GM18868 (cell line): ENCODE measurements at regions not wholly inside any gene's neighbourhood (a gene's known extent, or its start where the extent isn't known, plus 50 kb on each side); places are given as distances from the start of the nearest gene placed in this dataset.
A peak's percentile ranks its signal among the peaks of the same experiment; 100 is the strongest.
"Not testable (repeated sequence)": the region's sequence is repeated elsewhere in the genome, so short reads cannot be mapped to it uniquely, and the experiment has no call there.

Experiments used
- ATAC-seq: cut with Tn5 transposase; IDR thresholded peaks from one replicate; pipeline ENCODE4 v1.9.1; 2021; ENCODE audit warnings: mild to moderate bottlenecking, moderate library complexity; ENCODE audit not compliant: unreplicated experiment

- ATAC-seq = no peak
Observed at GRCh38 chr5:82959466-82959865, 117.7 kb downstream of the TMEM167A start.

- no peak for ATAC-seq
Observed at GRCh38 chr5:82956600-82956999, 120.6 kb downstream of the TMEM167A start.

- no peak for ATAC-seq
Observed at GRCh38 chr5:82952326-82952725, 124.9 kb downstream of the TMEM167A start.

- not testable (repeated sequence) for ATAC-seq
Observed at GRCh38 chr5:82944267-82944666, 132.9 kb downstream of the TMEM167A start.

GRCh38 chr5:82942083-82942881, 134.9 kb downstream of the TMEM167A start:
- ATAC-seq = peak; percentile 83

- no peak for ATAC-seq
Observed at GRCh38 chr5:82938901-82939725, 138.1 kb downstream of the TMEM167A start.

- ATAC-seq = not testable (repeated sequence)
Observed at GRCh38 chr5:82932473-82933220, 144.5 kb downstream of the TMEM167A start.

GRCh38 chr5:82931110-82931509, 146.1 kb downstream of the TMEM167A start:
- no peak for ATAC-seq

GRCh38 chr5:82925061-82925411, 152.2 kb downstream of the TMEM167A start:
- ATAC-seq = no peak

- no peak for ATAC-seq
Observed at GRCh38 chr5:82924226-82925060, 152.8 kb downstream of the TMEM167A start.

GRCh38 chr5:82922086-82922734, 155.0 kb downstream of the TMEM167A start:
- ATAC-seq = no peak

GRCh38 chr5:82918311-82919031, 158.7 kb downstream of the TMEM167A start:
- ATAC-seq = no peak

GRCh38 chr5:82917584-82917983, 159.6 kb downstream of the TMEM167A start:
- peak; percentile 92 for ATAC-seq

- no peak for ATAC-seq
Observed at GRCh38 chr5:82913971-82914370, 163.2 kb downstream of the TMEM167A start.

GRCh38 chr5:82912462-82912861, 164.7 kb downstream of the TMEM167A start:
- ATAC-seq = no peak

- no peak for ATAC-seq
Observed at GRCh38 chr5:82911910-82912309, 165.3 kb downstream of the TMEM167A start.

- no peak for ATAC-seq
Observed at GRCh38 chr5:82910905-82911304, 166.3 kb downstream of the TMEM167A start.

- ATAC-seq = no peak
Observed at GRCh38 chr5:82910491-82910890, 166.7 kb downstream of the TMEM167A start.

GRCh38 chr5:82909771-82910170, 167.4 kb downstream of the TMEM167A start:
- no peak for ATAC-seq
